ENCODE measurements at regions not wholly inside any gene's neighbourhood (a gene's known extent, or its start where the extent isn't known, plus 50 kb on each side); places are given as distances from the start of the nearest gene placed in this dataset.
A peak's percentile ranks its signal among the peaks of the same experiment; 100 is the strongest.

DNA sequence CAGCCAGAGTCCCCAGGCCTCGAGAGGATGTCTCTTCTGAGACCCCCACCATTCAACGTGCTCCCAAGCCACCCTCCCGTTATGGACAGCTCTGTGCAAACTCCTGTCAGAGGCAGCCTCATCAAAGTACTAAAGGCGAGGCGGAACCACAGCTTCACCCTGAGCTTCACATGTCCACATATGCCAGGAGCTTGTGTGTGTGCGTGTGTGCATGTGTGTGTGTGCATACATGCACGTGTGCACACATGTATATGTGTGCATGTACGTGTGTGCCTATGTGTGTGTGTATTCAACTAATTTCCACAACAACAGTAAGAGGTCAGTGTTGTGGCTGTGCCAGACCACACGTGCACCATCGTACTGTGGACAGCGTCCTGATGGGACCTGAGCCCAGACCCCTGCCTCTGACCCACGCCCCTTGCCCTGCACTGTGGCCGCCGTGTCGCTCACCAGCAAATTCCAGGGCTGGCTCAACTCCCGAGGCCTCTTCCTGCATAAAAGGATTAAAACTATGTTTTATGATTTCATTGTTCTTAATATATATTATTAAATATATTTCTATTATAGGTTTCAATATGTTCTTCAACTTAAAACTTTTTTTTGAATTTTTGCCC, 444.8 kb downstream of the EIPR1 start:
- H3K27ac ChIP-seq, result no peak overlapping the region
- H3K27me3 ChIP-seq (replicated peaks), result no peaks in the 10 kb centered on the region
- H3K36me3 ChIP-seq, result no peaks in the 10 kb centered on the region
- no peak overlapping the region for H3K4me3 ChIP-seq
- peaks cover 6% of the 10 kb centered on the region; the same call in 1 of the 2 replicates for H3K9me3 ChIP-seq (replicated peaks)
- H3K4me1 ChIP-seq (replicated peaks), result no peaks in the 10 kb centered on the region
- DNase-seq (ENCODE audit: low read depth in 1 of 2, low spot score in 2 of 2), result no peak

DNA sequence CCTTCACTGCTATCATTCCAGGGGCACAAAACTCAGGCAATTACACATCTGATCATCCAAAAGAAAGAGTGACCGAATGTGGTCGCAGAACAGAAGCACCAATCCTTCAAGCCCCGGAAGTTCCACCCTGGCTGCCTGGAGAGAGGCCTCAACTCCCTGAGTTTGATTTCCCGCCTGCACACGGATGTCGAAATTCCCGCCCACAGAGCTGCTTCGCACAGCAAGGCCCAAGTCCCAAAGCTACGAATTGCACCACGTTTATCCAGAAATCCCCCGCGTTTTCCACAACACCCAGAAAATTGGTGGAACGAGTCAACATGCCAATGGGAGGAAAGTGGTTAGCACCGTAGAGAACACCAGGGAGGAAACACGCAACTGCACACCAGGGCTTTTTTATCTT, 445.4 kb downstream of the EIPR1 start:
- peak in 1 of 2 experiments; percentile 16 for DNase-seq (ENCODE audit: low read depth in 1 of 2, low spot score in 2 of 2)
- Histone ChIP-seq H3K36me3 (no peaks in the 10 kb centered on the region), H3K27me3 (replicated peaks) (no peaks in the 10 kb centered on the region), H3K4me1 (replicated peaks) (no peaks in the 10 kb centered on the region), H3K9me3 (replicated peaks) (peaks cover 6% of the 10 kb centered on the region; the same call in 1 of the 2 replicates), H3K4me3 (no peak overlapping the region), H3K27ac (no peak overlapping the region)

DNA sequence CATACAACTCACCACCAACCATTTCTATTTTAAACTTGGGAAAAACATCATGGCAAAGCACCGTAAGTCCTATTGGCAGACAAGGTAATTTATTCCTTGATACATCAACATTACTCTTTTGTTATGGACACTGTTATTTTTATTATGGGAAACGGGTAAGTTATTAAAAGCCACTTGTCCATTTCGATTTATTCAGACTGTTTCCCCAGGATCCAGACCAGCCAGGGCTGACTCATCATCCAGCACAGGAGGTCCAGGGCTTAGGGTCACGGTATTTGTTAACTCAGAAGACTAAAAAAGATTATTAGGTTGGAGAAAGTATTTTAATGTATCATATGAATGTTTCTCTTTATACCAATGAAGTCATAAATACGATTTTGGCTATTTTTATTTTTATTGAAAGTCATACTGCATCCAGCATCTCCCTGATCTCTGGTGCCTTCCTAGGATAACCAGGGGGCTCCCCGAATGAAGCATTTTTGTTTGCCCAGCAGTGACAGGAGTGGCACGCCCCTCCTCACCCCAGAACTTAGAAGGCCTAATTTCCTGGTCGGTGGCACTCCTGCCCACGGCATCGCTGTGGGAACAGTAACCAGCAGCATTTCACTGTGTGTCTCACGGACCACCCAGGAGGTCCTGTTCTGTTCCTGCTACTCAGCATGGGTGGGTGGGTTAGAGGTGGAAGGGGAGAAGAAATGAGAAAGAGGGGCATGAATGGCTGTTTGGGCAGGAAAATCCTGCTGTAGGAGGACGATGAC, 446.1 kb downstream of the EIPR1 start:
- H3K4me1 ChIP-seq (replicated peaks), result no peaks in the 10 kb centered on the region
- H3K36me3 ChIP-seq, result no peaks in the 10 kb centered on the region
- no peak overlapping the region for H3K4me3 ChIP-seq
- H3K27me3 ChIP-seq (replicated peaks), result no peaks in the 10 kb centered on the region
- DNase-seq (ENCODE audit: low read depth in 1 of 2, low spot score in 2 of 2), result peak in 1 of 2 experiments; percentile 15
- no peak overlapping the region for H3K27ac ChIP-seq
- H3K9me3 ChIP-seq (replicated peaks), result peaks cover 6% of the 10 kb centered on the region; the same call in 1 of the 2 replicates

DNA sequence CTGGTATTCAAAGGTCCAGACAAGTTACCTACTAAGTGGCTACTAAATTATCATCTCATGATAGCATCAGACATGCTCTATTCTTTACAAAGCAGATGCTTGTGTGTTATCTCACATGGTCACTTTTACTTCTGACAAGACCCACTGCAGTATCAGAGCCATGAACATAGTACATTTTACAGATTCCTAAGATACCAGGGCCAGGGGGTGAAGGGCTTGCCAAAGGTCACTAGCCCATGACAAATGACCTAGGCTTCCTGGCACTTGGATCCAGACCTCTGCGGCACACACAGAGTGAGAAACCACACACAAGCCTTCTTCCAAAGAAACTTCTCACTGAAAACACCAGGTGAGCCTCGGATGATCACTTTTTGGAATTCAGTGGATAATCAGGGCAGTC, 446.8 kb downstream of the EIPR1 start:
- peaks cover 6% of the 10 kb centered on the region; the same call in 1 of the 2 replicates for H3K9me3 ChIP-seq (replicated peaks)
- H3K4me3 ChIP-seq, result no peak overlapping the region
- no peaks in the 10 kb centered on the region for H3K36me3 ChIP-seq
- DNase-seq (ENCODE audit: low read depth in 1 of 2, low spot score in 2 of 2), result no peak
- H3K27ac ChIP-seq, result no peak overlapping the region
- H3K27me3 ChIP-seq (replicated peaks), result no peaks in the 10 kb centered on the region
- no peaks in the 10 kb centered on the region for H3K4me1 ChIP-seq (replicated peaks)

DNA sequence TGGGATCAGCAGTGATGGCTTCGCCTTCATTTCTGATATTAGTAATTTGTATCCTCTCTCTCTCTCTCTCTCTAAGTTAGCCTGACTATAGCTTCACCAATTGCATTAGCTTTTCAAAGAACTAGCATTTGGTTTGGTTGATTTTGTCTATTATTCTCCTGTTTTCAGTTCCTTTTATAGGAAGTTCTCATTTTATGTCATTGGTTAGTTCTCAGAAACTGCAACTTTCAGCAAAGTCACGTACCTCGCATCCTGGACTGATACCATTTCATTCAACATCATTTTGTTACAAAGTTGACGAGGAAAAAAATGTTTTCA, 450.8 kb downstream of the EIPR1 start:
- Histone ChIP-seq H3K9me3 (replicated peaks) (no peaks in the 10 kb centered on the region; the same call in 1 of the 2 replicates), H3K27ac (no peak overlapping the region), H3K4me1 (replicated peaks) (no peaks in the 10 kb centered on the region), H3K36me3 (no peaks in the 10 kb centered on the region), H3K27me3 (replicated peaks) (no peaks in the 10 kb centered on the region), H3K4me3 (no peak overlapping the region)
- no peak for DNase-seq (ENCODE audit: low read depth in 1 of 2, low spot score in 2 of 2)

DNA sequence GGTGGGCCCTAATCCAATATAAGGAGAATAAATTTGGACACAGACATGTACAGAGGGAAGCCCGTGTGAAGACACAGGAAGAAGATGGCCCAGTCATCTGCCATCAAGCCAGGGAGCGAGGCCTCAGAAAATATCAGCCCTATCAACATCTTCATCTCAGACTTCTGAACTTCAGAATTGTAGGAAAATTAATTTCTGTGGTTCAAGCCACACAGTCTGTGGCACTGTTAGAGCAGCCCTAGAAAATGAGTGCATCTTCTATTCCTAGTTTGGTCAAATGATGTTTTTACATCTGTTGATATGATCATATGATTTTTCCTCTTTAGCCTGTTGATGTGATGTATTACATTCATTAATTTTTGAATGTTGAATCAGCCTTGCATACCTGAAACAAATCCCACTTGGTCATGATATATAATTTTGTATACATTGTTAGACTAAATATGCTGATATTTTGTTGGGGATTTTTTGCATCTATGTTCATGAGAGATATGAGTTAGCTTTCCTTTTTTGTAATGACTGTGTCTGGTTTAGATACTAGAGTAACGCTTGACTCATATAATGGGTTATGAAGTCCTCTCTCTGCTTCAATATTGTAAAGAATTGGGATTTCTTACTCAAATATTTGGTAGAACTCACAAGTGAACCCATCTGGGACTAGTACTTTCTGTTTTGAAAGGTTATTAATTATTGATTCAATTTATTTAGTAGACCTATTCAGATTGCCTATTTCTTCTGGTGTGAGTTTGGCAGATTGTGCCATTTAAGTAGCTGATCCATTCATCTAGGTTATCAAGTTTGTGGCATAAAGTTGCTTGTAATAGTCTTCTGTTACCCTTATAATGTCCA, 451.4 kb downstream of the EIPR1 start:
- Histone ChIP-seq H3K9me3 (replicated peaks) (no peaks in the 10 kb centered on the region; the same call in 1 of the 2 replicates), H3K27ac (no peak overlapping the region), H3K36me3 (no peaks in the 10 kb centered on the region), H3K27me3 (replicated peaks) (no peaks in the 10 kb centered on the region), H3K4me1 (replicated peaks) (no peaks in the 10 kb centered on the region), H3K4me3 (no peak overlapping the region)
- DNase-seq (ENCODE audit: low read depth in 1 of 2, low spot score in 2 of 2), result no peak

DNA sequence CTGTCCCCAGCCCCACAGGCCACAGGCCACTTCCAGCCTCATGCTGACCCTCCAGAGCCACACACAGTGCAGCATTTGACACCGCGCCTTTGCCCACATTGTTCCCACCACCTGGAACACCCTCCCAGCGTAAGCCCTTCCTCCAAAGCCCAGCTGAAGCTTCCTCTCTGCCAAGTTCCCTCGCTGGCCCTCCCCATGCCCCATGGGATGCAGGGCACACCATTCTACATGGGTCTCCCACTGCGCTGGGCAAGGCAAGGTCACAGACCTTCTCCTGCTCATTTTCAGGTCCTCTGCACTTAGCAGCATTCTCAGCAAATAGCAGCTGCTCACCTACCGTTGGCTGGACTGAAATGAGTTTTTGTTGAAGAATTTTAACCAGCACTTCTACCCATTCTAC, 455.5 kb downstream of the EIPR1 start:
- H3K27ac ChIP-seq, result no peak overlapping the region
- DNase-seq (ENCODE audit: low read depth in 1 of 2, low spot score in 2 of 2), result peak in 1 of 2 experiments; percentile 33
- H3K36me3 ChIP-seq, result no peaks in the 10 kb centered on the region
- H3K4me1 ChIP-seq (replicated peaks), result no peaks in the 10 kb centered on the region
- H3K9me3 ChIP-seq (replicated peaks), result peaks cover 6% of the 10 kb centered on the region; the same call in 1 of the 2 replicates
- H3K4me3 ChIP-seq, result no peak overlapping the region
- H3K27me3 ChIP-seq (replicated peaks), result no peaks in the 10 kb centered on the region

DNA sequence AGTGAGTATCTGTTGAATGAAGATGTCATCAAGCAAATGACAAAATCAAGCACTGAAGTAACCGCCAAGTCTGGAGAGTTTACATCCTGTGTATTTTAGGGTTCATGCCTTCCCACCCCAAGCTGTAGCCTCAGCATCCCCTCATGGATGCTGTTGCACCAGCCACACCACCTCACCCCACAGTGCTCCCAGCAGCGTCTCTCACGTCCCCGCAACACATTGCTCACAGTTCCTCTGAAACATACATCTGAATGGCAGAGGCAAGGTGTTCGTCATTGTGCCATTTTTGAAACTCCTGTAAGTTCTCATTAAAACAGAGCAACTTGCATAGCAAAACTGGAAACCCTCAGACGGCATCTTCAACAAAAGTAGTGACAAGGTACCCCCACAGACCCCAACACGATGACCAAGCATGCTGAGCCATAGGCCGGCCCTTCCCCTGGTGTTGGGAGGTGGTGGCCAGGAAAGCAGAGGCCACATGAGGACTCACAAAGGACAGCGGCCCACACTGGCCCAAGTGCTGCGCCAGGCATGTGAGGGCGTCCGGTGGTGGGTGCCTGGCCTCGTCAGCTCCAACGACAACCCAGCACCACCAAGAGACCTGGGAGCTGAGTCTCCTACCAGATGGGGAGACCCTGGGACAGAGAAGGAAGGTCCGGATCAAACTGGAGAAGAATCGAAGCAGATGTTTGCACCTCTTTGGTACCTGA, 456.5 kb downstream of the EIPR1 start:
- peaks cover 6% of the 10 kb centered on the region; the same call in 1 of the 2 replicates for H3K9me3 ChIP-seq (replicated peaks)
- no peaks in the 10 kb centered on the region for H3K4me1 ChIP-seq (replicated peaks)
- H3K27ac ChIP-seq, result no peak overlapping the region
- no peaks in the 10 kb centered on the region for H3K36me3 ChIP-seq
- H3K27me3 ChIP-seq (replicated peaks), result no peaks in the 10 kb centered on the region
- no peak overlapping the region for H3K4me3 ChIP-seq
- DNase-seq (ENCODE audit: low read depth in 1 of 2, low spot score in 2 of 2), result no peak

DNA sequence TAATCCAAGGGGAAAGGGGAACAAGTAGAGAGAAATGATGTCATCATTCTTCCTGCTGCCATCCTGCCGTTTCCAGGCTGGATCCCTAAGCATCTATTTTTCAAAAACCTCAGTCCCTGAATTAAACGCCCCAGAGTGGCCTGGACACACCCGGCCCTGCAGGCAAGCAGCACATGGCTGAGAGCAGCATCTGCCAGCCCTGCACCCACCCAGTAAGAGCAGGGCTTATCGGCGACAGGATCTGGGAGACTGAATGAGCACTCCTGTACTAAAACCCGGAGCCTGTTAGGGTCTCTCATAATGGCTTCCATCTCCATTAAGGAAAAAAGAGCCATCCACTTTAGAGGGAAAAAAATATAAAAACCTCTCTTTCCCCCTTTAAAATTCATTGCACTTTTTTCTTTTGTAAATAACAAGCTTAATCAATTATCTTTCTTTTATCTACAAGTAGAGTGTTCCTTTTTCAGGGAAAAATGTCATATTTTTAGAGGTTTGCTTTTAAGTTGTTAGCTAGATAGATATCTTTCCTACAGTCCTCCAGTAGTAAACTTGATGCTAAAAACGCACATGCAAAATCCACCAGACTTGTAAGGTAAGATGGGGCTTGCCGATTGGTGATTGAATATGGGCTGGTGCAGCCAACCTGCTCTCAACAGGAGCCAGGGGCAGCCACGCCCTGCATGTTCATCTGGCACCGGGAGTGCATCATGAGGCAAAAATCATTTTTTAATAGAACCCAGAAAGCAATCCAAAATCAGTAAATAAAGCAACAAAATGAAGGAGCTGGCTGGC, 457.8 kb downstream of the EIPR1 start:
- no peaks in the 10 kb centered on the region for H3K27me3 ChIP-seq (replicated peaks)
- no peak overlapping the region for H3K27ac ChIP-seq
- H3K9me3 ChIP-seq (replicated peaks), result peaks cover 6% of the 10 kb centered on the region; the same call in 1 of the 2 replicates
- DNase-seq (ENCODE audit: low read depth in 1 of 2, low spot score in 2 of 2), result no peak
- H3K4me3 ChIP-seq, result no peak overlapping the region
- no peaks in the 10 kb centered on the region for H3K4me1 ChIP-seq (replicated peaks)
- no peaks in the 10 kb centered on the region for H3K36me3 ChIP-seq

DNA sequence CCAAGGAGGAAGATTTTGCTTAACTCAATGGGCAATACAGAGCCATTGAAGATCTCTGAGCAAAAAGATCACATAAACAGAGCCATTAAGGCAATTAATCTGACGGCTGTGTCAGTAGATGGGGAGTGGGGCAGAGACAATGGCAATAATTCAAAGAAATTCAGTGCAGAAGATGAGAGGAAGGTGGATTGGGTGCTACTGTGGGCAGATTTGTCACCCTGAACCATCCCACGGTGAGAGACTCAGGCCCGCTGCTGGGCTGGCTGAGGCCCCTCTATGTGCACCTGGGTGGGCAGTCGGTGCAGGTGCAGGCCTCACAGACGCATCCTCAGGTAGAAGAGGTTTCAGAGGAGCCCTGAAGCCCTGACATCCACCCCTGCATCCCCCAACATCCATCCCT, 458.6 kb downstream of the EIPR1 start:
- H3K27me3 ChIP-seq (replicated peaks), result no peaks in the 10 kb centered on the region
- no peak overlapping the region for H3K4me3 ChIP-seq
- peaks cover 6% of the 10 kb centered on the region; the same call in 1 of the 2 replicates for H3K9me3 ChIP-seq (replicated peaks)
- no peaks in the 10 kb centered on the region for H3K4me1 ChIP-seq (replicated peaks)
- peak in 1 of 2 experiments; percentile 18 for DNase-seq (ENCODE audit: low read depth in 1 of 2, low spot score in 2 of 2)
- no peak overlapping the region for H3K27ac ChIP-seq
- H3K36me3 ChIP-seq, result no peaks in the 10 kb centered on the region

DNA sequence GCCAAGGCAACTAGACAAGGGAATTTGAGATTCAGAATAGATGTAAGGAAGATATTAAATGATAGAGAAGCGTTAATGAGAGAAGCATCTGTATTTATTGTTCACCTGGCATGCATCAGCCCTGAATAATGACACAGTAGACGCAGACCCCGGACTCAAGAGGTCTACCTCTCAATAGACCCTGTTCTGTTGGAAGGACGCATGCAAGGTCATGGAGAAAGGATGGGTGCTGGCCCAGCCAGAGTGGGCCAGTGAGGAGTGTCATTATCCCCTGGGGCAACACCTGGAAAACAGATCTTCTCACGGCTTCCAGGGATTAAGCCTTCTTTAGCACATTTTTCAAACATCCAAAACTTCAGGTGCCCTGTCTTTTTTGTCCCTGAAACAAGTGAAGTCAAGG, 461.0 kb downstream of the EIPR1 start:
- no peaks in the 10 kb centered on the region for H3K27me3 ChIP-seq (replicated peaks)
- no peak overlapping the region for H3K4me3 ChIP-seq
- no peak overlapping the region for H3K27ac ChIP-seq
- DNase-seq (ENCODE audit: low read depth in 1 of 2, low spot score in 2 of 2), result peak in 1 of 2 experiments; percentile 17
- 0 out of 2 replicates have a peak, but pooled peaks cover 6% of the 10 kb centered on the region for H3K9me3 ChIP-seq (replicated peaks)
- no peaks in the 10 kb centered on the region for H3K36me3 ChIP-seq
- H3K4me1 ChIP-seq (replicated peaks), result no peaks in the 10 kb centered on the region

DNA sequence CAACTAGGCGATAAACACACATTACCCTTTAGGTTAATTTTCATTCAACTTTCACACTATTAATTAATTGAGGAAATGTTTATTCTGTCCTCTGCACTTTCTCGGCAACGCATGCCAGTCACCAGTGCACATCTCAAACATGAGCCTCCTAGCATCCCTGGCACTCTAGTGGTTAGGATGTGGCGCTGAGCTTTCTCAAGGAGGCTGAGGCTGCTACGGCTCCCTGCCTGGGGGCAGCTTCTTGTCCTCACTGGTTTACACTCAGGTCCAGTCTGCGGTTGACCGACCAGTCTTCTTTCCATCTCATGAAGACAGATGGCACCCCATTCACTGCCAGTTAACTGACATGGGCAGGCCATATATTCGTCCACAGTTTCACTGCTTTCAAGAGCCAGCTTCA, 463.4 kb downstream of the EIPR1 start:
- Histone ChIP-seq H3K4me3 (no peak overlapping the region), H3K9me3 (replicated peaks) (0 out of 2 replicates have a peak, but pooled peaks cover 4% of the 10 kb centered on the region), H3K36me3 (no peaks in the 10 kb centered on the region), H3K27me3 (replicated peaks) (no peaks in the 10 kb centered on the region), H3K27ac (no peak overlapping the region), H3K4me1 (replicated peaks) (no peaks in the 10 kb centered on the region)
- peak in 1 of 2 experiments; percentile 25 for DNase-seq (ENCODE audit: low read depth in 1 of 2, low spot score in 2 of 2)
